GM21825 (cell line): ENCODE measurements at regions not wholly inside any gene's neighbourhood (a gene's known extent, or its start where the extent isn't known, plus 50 kb on each side); places are given as distances from the start of the nearest gene placed in this dataset.
"Not testable (repeated sequence)": the region's sequence is repeated elsewhere in the genome, so short reads cannot be mapped to it uniquely, and the experiment has no call there.

Source experiments
- ATAC-seq: cut with Tn5 transposase; IDR thresholded peaks from one replicate; pipeline ENCODE4 v1.9.1; 2021; ENCODE audit warnings: mild to moderate bottlenecking, moderate library complexity; ENCODE audit not compliant: unreplicated experiment

- no peak for ATAC-seq
Measured at GRCh38 chr10:9900751-9901150, 1116.9 kb upstream of the CELF2 start.

- no peak for ATAC-seq
Measured at GRCh38 chr10:9901971-9902370, 1115.7 kb upstream of the CELF2 start.

GRCh38 chr10:9910446-9910845 is 1107.2 kb upstream of the CELF2 start:
- no peak for ATAC-seq

- ATAC-seq = no peak
Measured at GRCh38 chr10:9911488-9911887, 1106.2 kb upstream of the CELF2 start.

- ATAC-seq = no peak
Measured at GRCh38 chr10:9913876-9914514, 1103.7 kb upstream of the CELF2 start.

- no peak for ATAC-seq
Measured at GRCh38 chr10:9921544-9921943, 1096.1 kb upstream of the CELF2 start.

- ATAC-seq = no peak
Measured at GRCh38 chr10:9922126-9922870, 1095.4 kb upstream of the CELF2 start.

- no peak for ATAC-seq
Measured at GRCh38 chr10:9926003-9926402, 1091.7 kb upstream of the CELF2 start.

- ATAC-seq = no peak
Measured at GRCh38 chr10:9926881-9927280, 1090.8 kb upstream of the CELF2 start.

GRCh38 chr10:9939716-9940115 is 1078.0 kb upstream of the CELF2 start:
- ATAC-seq = no peak

GRCh38 chr10:9944690-9945089 is 1073.0 kb upstream of the CELF2 start:
- ATAC-seq = no peak

- ATAC-seq = no peak
Measured at GRCh38 chr10:9950070-9950469, 1067.6 kb upstream of the CELF2 start.

- no peak for ATAC-seq
Measured at GRCh38 chr10:9951481-9952257, 1066.0 kb upstream of the CELF2 start.

- ATAC-seq = no peak
Measured at GRCh38 chr10:9957351-9957750, 1060.3 kb upstream of the CELF2 start.

GRCh38 chr10:9957876-9958275 is 1059.8 kb upstream of the CELF2 start:
- ATAC-seq = not testable (repeated sequence)

GRCh38 chr10:9965341-9965740 is 1052.3 kb upstream of the CELF2 start:
- ATAC-seq = no peak

GRCh38 chr10:9986786-9987185 is 1030.9 kb upstream of the CELF2 start:
- no peak for ATAC-seq

- no peak for ATAC-seq
Measured at GRCh38 chr10:9987197-9987596, 1030.5 kb upstream of the CELF2 start.

GRCh38 chr10:9992661-9993060 is 1025.0 kb upstream of the CELF2 start:
- ATAC-seq = no peak

- no peak for ATAC-seq
Measured at GRCh38 chr10:9994131-9994530, 1023.5 kb upstream of the CELF2 start.

GRCh38 chr10:9999627-10000026 is 1018.0 kb upstream of the CELF2 start:
- no peak for ATAC-seq

- no peak for ATAC-seq
Measured at GRCh38 chr10:10007957-10008356, 1009.7 kb upstream of the CELF2 start.
